ENCODE measurements at regions not wholly inside any gene's neighbourhood (a gene's known extent, or its start where the extent isn't known, plus 50 kb on each side); places are given as distances from the start of the nearest gene placed in this dataset.
"Not testable (repeated sequence)": the region's sequence is repeated elsewhere in the genome, so short reads cannot be mapped to it uniquely, and the experiment has no call there.

DNA sequence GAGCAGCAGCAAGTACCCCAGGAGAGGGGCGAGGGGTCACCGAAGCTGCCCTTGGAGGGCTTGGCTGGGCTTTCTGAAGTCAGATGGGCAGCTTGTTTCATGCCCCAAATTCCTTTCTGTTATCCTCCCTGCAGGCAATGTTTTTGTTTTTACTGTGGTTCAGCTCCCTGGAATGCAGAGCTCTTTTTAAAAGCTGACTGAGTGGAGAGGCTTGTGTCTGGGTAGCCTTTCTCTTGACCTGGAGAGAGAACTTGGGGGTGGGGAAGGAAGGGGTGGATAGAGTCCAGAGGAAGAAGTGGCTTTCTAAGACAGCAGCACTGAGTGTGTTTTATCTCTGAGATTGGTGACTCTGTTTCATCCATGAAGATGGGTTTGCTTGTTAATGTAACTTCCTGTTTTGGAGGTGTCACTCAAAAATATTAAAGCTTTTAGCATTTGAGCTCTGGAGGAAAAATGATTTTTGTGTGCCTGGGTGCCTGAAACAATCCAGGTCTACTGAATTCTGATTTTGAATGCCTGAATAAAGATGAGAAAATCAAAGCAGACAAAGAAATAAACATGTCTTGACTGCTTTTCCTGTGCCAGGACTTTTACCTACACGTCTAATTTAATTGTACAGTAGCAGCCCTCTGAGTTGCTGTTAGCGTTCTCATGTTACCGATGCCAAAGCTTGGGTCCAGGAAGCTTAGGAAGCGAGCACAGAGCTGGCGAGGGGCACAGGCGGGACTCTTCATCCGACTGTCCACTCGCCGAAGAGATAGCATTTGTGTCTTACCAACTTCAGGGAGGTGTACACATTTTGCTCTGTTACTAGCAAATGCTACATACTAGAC, 78.2 kb upstream of the EEF1E1 start:
- no peak for DNase-seq (ENCODE audit: low read depth in 2 of 2)

DNA sequence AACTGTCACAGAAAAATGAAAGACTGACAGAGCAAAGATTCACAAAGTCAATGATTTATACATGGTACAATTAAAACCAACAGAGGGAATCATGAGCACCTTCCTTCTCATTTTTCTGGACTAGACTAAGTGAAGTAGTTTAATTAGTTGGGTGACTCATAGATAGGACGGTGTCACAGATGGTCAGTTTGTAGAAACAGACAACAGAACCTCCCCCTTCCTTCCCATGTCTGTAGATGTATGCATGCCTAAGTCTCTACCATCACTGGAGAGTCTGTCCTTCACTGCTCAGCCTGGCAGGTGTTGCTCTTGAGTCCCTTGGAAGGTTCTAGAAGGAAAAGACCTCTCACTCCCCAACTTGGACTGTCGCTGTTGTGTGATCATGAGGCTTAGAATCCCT, 75.4 kb upstream of the EEF1E1 start:
- no peak for DNase-seq (ENCODE audit: low read depth in 2 of 2)

DNA sequence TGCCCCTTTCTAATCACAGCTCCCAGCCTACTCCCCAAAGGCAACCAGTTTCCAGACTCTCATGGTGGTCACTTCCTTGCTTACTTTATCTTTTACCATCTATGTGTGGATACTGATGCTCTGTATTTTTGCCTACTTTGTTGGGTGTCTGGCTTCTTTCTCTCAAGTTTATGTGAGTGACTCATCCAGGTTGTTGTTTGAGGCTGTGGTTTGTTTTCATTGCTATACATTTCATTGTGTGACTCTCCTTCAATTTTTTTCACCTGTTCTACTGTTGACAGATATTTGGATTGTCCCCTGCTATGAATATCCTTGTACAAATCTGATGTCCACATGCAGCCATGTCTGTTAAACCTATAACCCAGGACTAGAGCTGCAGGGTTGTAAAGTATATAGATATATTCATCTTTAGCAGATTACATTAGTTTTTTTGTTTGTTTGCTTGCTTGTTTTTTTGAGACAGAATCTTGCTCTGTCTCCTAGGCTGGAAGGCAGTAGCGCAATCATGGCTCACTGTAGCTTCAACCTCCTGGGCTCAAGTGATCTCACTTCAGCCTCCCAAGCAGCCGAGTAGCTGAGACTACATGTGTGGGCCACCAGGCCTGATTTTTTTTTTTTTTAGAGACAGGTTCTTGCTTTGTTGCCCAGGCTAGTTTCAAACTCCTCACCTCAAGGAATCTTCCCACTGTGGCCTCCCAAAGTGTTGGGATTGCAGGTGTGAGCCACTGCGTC, 72.9 kb upstream of the EEF1E1 start:
- no peak for DNase-seq (ENCODE audit: low read depth in 2 of 2)

DNA sequence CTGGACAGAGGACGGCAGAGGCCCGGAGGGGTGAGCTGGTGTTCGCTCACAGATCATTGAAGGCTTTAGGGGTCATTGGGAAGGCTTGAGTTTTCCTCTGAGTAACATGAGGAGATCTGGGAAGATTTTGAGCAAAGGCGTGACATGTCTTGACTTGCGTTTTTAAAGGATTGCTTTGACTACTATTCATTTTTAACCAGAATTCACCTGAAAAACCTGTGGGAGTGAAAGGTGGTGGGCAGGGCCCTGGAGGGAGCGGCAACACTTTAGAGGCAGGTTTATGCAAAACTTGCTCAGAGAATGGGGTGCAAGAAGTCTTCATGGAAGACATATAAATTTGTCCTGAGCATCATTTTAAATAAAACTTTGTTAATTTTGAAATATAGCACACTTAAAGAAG, 72.2 kb upstream of the EEF1E1 start:
- DNase-seq (ENCODE audit: low read depth in 2 of 2): no peak

DNA sequence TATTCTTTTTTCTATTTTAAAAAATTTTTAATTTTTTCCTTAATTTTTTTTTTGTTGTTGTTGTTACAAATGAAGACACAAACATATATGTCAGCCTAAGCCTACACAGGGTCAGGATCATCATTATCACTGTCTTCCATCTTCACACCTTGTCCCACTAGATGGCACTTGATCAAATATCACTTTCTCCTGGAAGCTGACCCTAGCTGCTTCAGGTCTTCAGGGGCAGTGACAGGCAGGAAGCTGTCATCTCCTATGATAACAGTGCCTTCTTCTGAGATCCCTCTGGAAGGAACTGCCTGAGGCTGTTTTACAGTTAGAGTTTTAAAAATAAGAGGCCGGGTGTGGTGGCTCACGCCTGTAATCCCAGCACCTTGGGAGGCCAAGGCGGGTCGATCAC, 70.2 kb upstream of the EEF1E1 start:
- no peak for DNase-seq (ENCODE audit: low read depth in 2 of 2)

DNA sequence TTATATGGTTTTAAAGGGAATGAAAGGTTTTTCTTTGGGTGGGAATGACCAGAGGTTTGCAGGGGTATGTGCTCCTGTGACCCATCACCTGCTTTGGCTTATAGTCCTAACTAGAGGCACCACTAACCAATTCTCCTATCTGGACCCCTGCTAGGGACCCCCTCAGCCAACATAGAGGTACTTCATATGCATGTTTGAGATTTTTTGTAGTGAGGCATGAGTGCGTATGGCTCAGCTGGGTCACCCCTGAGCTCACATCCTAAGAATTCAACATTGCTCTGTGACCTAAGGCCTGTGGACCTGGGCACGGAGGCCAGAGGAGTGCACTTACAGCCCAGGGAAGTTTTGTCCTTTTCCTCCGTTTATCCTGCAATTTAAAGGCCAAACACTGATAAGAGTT, 68.4 kb upstream of the EEF1E1 start:
- DNase-seq (ENCODE audit: low read depth in 2 of 2): no peak

DNA sequence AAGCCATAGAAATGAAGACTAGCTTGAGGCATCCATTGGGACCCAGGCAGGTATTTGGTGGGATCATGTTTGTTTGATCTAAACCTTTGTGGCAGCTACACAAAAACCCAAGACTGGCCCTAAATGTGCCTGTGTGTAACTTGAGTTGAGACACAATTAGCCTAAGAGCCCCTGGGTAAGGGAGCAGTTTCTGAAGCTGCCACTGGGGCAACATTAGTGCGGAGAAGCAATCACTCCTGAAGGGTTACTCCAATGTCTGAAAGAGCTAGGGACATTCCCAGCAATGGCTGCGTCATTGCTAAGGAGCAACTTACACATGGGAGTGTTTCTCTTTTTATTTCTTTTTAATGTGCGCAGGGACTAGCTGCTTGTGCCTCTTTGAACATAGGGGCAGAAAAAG, 67.9 kb upstream of the EEF1E1 start:
- no peak for DNase-seq (ENCODE audit: low read depth in 2 of 2)

DNA sequence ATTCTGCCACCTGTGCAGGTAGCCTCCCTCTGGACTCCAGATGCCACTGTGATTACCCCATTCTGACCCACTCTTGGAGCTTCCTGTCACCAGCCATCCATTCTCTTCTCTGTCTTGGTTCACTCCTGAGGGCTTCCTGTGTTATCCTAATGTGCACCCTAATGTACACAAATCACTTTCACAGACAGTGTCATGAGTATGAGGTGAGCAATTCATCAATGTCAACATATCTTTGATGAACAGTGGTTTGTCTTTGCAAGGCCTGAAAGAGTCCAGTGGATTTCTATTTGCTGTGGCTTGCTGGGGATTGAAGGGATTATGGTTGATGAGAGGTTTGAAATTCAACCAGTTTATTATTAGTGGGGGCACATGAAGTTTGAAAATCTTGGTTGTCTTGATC, 63.8 kb upstream of the EEF1E1 start:
- no peak for DNase-seq (ENCODE audit: low read depth in 2 of 2)

DNA sequence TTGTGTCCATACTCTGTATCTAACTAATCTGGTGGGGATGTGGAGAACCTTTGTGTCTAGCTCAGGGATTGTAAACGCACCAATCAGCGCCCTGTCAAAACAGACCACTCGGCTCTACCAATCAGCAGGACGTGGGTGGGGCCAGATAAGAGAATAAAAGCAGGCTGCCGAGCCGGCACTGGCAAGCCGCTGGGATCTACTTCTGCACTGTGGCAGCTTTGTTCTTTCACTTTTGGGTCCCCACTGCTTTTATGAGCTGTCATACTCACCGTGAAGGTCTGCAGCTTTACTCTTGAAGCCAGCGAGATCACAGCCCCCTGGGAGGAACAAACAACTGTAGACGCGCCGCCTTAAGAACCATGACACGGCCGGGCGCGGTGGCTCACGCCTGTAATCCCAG, 62.7 kb upstream of the EEF1E1 start:
- not testable (repeated sequence) for DNase-seq (ENCODE audit: low read depth in 2 of 2)

DNA sequence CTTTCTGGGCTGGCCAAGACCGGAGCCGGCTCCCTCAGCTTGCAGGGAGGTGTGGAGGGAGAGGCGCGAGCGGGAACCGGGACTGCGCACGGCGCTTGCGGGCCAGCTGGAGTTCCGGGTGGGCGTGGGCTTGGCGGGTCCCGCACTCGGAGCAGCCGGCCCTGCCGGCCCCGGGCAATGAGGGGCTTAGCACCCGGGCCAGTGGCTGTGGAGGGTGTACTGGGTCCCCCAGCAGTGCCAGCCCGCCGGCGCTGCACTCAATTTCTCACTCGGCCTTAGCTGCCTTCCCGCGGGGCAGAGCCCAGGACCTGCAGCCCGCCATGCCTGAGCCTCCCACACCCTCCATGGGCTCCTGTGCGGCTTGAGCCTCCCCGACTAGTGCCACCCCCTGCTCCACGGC, 61.9 kb upstream of the EEF1E1 start:
- DNase-seq (ENCODE audit: low read depth in 2 of 2): not testable (repeated sequence)

DNA sequence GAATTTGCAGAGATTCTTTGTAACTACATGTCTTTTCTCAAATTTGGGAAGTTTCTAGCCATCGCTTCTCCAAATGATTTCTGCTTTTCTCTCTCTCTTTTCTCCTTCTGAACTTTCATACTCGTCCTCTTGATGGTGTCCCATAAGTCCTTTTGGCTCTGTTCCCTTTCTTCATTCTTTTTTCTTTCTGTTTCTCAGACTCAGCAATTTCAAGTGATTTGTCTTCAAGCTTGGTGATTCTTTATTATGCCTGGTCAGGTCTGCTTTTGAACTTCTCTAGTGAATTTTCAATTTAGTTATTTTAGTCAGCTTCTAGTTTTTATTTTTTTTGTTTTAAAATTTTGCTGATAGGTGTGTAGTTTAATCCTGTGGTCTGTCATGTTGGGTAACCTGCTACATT, 57.6 kb upstream of the EEF1E1 start:
- DNase-seq (ENCODE audit: low read depth in 2 of 2): no peak

DNA sequence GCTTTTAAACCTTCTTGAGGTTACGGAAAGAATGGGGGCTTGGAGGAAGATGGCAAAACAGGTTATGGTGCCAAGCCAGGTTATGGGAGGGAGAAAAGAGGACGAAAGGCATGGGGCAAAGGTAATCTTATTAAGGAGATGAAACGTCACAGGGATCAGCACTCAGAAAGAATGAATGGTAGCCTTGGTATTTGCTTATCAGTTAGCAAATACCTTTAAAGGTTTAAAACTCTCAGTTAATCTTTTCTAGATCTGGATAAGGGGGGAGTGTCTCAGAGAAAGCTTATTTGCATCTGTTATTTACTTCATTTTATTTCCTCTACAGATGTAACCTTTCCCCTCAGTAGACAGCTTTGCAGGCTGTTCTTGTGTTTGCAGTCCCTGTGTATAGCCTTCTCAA, 55.5 kb upstream of the EEF1E1 start:
- DNase-seq (ENCODE audit: low read depth in 2 of 2): no peak

DNA sequence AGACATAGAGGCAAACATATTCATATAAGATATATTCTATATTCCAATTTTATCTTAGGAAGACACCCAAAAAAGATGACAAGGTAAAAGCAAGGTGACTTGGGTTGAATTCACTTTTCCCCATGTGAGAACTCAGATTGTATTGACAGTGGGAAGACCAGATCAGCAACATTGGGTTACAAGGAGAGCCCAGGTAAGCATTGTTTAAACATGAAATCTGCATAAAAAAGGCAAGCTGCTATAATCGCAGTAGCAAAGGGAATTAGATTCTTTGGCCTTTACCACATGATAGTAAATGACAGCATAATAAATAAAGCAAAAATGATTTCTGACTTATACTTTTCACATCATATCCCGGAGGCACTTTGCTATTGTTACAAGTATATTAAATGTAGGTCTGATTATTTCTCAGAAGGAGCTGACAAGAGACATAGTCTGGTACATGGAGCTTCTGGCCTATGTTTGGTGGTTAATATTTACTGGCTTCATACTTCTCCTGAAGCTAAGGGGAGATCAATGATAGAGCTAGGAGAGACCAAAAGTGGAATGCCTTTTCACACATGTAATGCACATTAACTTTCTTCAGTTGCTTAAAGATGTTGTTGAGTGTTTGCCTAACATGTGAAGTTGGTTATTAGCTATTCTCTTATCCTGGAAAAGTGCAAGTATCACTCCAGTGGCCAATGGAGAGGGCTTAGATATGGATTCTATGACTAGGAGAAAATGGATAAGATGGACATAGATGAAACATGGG, 53.1 kb upstream of the EEF1E1 start:
- DNase-seq (ENCODE audit: low read depth in 2 of 2): no peak

Data from stimulated activated CD4-positive, alpha-beta T cell treated with anti-CD3 and anti-CD28 coated beads, Interleukin-1b, Interleukin-23, amount 100 ng/mL, for 1 hour (primary cell).